ENCODE measurements at regions not wholly inside any gene's neighbourhood (a gene's known extent, or its start where the extent isn't known, plus 50 kb on each side); places are given as distances from the start of the nearest gene placed in this dataset.

DNA sequence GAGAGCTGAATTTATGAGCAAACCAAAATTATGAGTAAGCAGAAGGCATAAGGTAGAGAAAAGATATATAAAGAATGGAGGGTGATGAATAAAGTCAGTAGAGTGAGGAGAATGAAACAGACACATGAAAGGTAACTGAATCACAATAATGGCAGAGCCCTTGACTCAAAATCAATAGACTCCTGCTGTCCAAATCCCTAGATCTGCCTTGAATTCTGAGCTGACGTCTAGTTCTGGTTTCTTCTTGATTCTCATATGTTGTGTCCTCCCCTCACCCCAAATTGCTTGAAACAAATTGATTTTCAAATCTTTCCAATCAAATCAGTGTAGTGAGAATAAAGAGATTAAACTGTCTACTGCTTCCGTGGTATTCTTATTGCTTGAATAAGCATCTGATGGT lies 86.6 kb upstream of the IQCM start:
- no TSS peak for BruUV-seq (replicated peaks)
- 0% methylated on average over 2 of the region's 2 CpGs for WGBS (ENCODE audit: low lambda C conversion rate)
- Histone ChIP-seq H3K4me2 (ENCODE audit: low read depth, low read length) (no peak overlapping the region), H3K79me2 (ENCODE audit: insufficient read depth, low read length) (no peaks in the 10 kb centered on the region), H2AFZ (ENCODE audit: low read length) (no peak overlapping the region), H3K36me3 (replicated peaks in 1 of 2; ENCODE audit: control insufficient read depth in 1 of 2, insufficient read depth in 2 of 2, low read length in 2 of 2) (no peaks in the 10 kb centered on the region), H3K9me3 (ENCODE audit: low read length) (no peaks in the 10 kb centered on the region), H3K27me3 (ENCODE audit: control insufficient read depth in 1 of 2, insufficient read depth in 2 of 2, low read length in 2 of 2) (no peaks in the 10 kb centered on the region), H3K27ac (ENCODE audit: extremely low read length, insufficient read depth, low read length) (no peak overlapping the region), H3K4me3 (replicated peaks in 1 of 3; ENCODE audit: insufficient read depth in 1 of 3, low read depth in 2 of 3, low read length in 3 of 3) (no peak overlapping the region), H3K9ac (ENCODE audit: insufficient read depth, low read depth, low read length) (no peak overlapping the region), H4K20me1 (ENCODE audit: insufficient read depth, low read length) (no peaks in the 10 kb centered on the region), H3K4me1 (ENCODE audit: insufficient read depth, low read length) (no peaks in the 10 kb centered on the region)
- FAIRE-seq (no peak), DNase-seq (ENCODE audit: low spot score) (no peak), ATAC-seq (no peak)
- intact Hi-C loops (cut with micrococcal nuclease; ENCODE audit: unreplicated experiment) (no loop called here), in situ Hi-C loops (cut with HindIII; ENCODE audit: extremely low pct_ligation_motif_present, low pct_unique_long_range_greater_than_20kb) (no loop called here)
- CTCF ChIA-PET (ENCODE audit: low intra/inter-chr PET ratio, low total read pairs) = no interaction called here
- POLR2A ChIA-PET = no interaction called here
- TF ChIP-seq, protein P1, sequence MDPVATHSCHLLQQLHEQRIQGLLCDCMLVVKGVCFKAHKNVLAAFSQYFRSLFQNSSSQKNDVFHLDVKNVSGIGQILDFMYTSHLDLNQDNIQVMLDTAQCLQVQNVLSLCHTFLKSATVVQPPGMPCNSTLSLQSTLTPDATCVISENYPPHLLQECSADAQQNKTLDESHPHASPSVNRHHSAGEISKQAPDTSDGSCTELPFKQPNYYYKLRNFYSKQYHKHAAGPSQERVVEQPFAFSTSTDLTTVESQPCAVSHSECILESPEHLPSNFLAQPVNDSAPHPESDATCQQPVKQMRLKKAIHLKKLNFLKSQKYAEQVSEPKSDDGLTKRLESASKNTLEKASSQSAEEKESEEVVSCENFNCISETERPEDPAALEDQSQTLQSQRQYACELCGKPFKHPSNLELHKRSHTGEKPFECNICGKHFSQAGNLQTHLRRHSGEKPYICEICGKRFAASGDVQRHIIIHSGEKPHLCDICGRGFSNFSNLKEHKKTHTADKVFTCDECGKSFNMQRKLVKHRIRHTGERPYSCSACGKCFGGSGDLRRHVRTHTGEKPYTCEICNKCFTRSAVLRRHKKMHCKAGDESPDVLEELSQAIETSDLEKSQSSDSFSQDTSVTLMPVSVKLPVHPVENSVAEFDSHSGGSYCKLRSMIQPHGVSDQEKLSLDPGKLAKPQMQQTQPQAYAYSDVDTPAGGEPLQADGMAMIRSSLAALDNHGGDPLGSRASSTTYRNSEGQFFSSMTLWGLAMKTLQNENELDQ (CRISPR knock-in tag; IDR thresholded peaks at IDR 0.05; ENCODE audit: borderline replicate concordance) = no peak
- TF ChIP-seq MTA1 (CRISPR knock-in tag; IDR thresholded peaks at IDR 0.05; ENCODE audit: borderline replicate concordance) (no peak), ZNF589 (CRISPR knock-in tag; conservative IDR thresholded peaks at IDR 0.05) (no peak), ZFP82 (CRISPR knock-in tag; IDR thresholded peaks at IDR 0.05; ENCODE audit: borderline replicate concordance) (no peak), PHF20 (CRISPR knock-in tag; IDR thresholded peaks at IDR 0.05) (no peak), ZNF564 (CRISPR knock-in tag; IDR thresholded peaks at IDR 0.05) (no peak), TMF1 (CRISPR knock-in tag; IDR thresholded peaks at IDR 0.05; ENCODE audit: low read depth) (no peak), ETV6 (CRISPR knock-in tag; conservative IDR thresholded peaks at IDR 0.05) (no peak), ZMAT3 (CRISPR knock-in tag; conservative IDR thresholded peaks at IDR 0.05) (no peak), ZNF256 (CRISPR knock-in tag; conservative IDR thresholded peaks at IDR 0.05) (no peak), ELF3 (CRISPR knock-in tag; IDR thresholded peaks at IDR 0.05) (no peak), BCL6 (CRISPR knock-in tag; IDR thresholded peaks at IDR 0.05) (no peak)
- TF ChIP-seq, protein P2, sequence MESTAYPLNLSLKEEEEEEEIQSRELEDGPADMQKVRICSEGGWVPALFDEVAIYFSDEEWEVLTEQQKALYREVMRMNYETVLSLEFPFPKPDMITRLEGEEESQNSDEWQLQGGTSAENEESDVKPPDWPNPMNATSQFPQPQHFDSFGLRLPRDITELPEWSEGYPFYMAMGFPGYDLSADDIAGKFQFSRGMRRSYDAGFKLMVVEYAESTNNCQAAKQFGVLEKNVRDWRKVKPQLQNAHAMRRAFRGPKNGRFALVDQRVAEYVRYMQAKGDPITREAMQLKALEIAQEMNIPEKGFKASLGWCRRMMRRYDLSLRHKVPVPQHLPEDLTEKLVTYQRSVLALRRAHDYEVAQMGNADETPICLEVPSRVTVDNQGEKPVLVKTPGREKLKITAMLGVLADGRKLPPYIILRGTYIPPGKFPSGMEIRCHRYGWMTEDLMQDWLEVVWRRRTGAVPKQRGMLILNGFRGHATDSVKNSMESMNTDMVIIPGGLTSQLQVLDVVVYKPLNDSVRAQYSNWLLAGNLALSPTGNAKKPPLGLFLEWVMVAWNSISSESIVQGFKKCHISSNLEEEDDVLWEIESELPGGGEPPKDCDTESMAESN (CRISPR knock-in tag; conservative IDR thresholded peaks at IDR 0.05) = no peak
- TF ChIP-seq, protein P3, sequence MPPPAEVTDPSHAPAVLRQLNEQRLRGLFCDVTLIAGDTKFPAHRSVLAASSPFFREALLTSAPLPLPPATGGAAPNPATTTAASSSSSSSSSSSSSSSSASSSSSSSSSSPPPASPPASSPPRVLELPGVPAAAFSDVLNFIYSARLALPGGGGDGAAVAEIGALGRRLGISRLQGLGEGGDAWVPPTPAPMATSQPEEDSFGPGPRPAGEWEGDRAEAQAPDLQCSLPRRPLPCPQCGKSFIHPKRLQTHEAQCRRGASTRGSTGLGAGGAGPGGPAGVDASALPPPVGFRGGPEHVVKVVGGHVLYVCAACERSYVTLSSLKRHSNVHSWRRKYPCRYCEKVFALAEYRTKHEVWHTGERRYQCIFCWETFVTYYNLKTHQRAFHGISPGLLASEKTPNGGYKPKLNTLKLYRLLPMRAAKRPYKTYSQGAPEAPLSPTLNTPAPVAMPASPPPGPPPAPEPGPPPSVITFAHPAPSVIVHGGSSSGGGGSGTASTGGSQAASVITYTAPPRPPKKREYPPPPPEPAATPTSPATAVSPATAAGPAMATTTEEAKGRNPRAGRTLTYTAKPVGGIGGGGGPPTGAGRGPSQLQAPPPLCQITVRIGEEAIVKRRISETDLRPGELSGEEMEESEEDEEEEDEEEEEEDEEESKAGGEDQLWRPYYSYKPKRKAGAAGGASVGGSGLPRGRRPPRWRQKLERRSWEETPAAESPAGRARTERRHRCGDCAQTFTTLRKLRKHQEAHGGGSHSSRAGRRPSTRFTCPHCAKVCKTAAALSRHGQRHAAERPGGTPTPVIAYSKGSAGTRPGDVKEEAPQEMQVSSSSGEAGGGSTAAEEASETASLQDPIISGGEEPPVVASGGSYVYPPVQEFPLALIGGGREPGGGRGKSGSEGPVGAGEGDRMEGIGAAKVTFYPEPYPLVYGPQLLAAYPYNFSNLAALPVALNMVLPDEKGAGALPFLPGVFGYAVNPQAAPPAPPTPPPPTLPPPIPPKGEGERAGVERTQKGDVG (CRISPR knock-in tag; IDR thresholded peaks at IDR 0.05; ENCODE audit: borderline replicate concordance) = no peak
- TF ChIP-seq, protein P4, sequence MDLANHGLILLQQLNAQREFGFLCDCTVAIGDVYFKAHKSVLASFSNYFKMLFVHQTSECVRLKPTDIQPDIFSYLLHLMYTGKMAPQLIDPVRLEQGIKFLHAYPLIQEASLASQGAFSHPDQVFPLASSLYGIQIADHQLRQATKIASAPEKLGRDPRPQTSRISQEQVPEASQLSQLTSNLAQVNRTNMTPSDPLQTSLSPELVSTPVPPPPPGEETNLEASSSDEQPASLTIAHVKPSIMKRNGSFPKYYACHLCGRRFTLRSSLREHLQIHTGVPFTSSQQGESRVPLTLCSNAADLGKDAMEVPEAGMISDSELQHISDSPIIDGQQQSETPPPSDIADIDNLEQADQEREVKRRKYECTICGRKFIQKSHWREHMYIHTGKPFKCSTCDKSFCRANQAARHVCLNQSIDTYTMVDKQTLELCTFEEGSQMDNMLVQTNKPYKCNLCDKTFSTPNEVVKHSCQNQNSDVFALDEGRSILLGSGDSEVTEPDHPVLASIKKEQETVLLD (CRISPR knock-in tag; IDR thresholded peaks at IDR 0.05; ENCODE audit: low read depth) = no peak
- TF ChIP-seq, protein P5, sequence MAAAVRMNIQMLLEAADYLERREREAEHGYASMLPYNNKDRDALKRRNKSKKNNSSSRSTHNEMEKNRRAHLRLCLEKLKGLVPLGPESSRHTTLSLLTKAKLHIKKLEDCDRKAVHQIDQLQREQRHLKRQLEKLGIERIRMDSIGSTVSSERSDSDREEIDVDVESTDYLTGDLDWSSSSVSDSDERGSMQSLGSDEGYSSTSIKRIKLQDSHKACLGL (CRISPR knock-in tag; IDR thresholded peaks at IDR 0.05) = no peak
